Stomach (tissue), 4 donors: ENCODE measurements at regions not wholly inside any gene's neighbourhood (a gene's known extent, or its start where the extent isn't known, plus 50 kb on each side); places are given as distances from the start of the nearest gene placed in this dataset.
"Not testable (repeated sequence)": the region's sequence is repeated elsewhere in the genome, so short reads cannot be mapped to it uniquely, and the experiment has no call there.

Experiments
- CTCF ChIP-seq, 7 experiments: fragments of 450-650 bp in 4 of 7; fragments of 200-600 bp in 3 of 7; sonication (generic) in 3 of 7; IDR thresholded peaks; one replicate each; pipeline ENCODE4 v1.5.1; 2016 to 2019; ENCODE audit warnings: antibody characterized with exemption in 7 of 7, control low read depth in 2 of 7, mild to moderate bottlenecking in 1 of 7
- EP300 ChIP-seq: sonication (generic); formaldehyde crosslinking; IDR thresholded peaks from one replicate; pipeline ENCODE4 v1.6.1; 2017; ENCODE audit warnings: antibody characterized with exemption
- POLR2A ChIP-seq, 4 donors: fragments of 450-650 bp; IDR thresholded peaks; one replicate each; pipeline ENCODE4 v1.6.1; 2016; ENCODE audit warnings: antibody characterized with exemption in 4 of 4, control low read depth in 2 of 4, mild to moderate bottlenecking in 1 of 4, moderate library complexity in 1 of 4
- POLR2AphosphoS5 ChIP-seq, 3 donors: sonication (generic); formaldehyde crosslinking; IDR thresholded peaks; one replicate each; pipeline ENCODE4 v1.6.1; 2016; ENCODE audit warnings: antibody characterized with exemption in 3 of 3

- not testable (repeated sequence) for TF ChIP-seq CTCF (IDR thresholded peaks at IDR 0.05); POLR2AphosphoS5 (IDR thresholded peaks at IDR 0.05); POLR2A (IDR thresholded peaks at IDR 0.05); EP300
Measured at GRCh38 chr2:87587934-87588333, 160.0 kb upstream of the PLGLB2 start.
